ENCODE measurements at regions not wholly inside any gene's neighbourhood (a gene's known extent, or its start where the extent isn't known, plus 50 kb on each side); places are given as distances from the start of the nearest gene placed in this dataset.

- H3K27ac Mint-ChIP-seq, result no peak overlapping the region
- Histone ChIP-seq H3K27me3 (ENCODE audit: control insufficient read depth, insufficient read depth, low read length, poor library complexity, severe bottlenecking) (no peaks in the 10 kb centered on the region), H3K4me1 (ENCODE audit: control insufficient read depth, insufficient read depth, low read length) (peaks cover 4% of the 10 kb centered on the region), H3K9ac (ENCODE audit: extremely low read depth, low read length, poor library complexity, severe bottlenecking) (no peak overlapping the region), H3K9me3 (ENCODE audit: control insufficient read depth, low read length) (no peaks in the 10 kb centered on the region), H3K36me3 (ENCODE audit: control insufficient read depth, insufficient read depth, low read length) (no peaks in the 10 kb centered on the region), H3K4me3 (ENCODE audit: low read length) (no peak overlapping the region), H3K27ac (ENCODE audit: low read depth, low read length) (no peak overlapping the region)
- 94% methylated on average over 1 of the region's 1 CpG; no CpG with 5 or more reads in 1 of the 2 experiments for WGBS, 2 experiments (ENCODE audit: insufficient coverage in 1 of 2, insufficient read length in 1 of 2)
- no peaks in the 10 kb centered on the region for H3K36me3 Mint-ChIP-seq (ENCODE audit: low read depth)
- H3K9me3 Mint-ChIP-seq, result no peaks in the 10 kb centered on the region
- H3K4me3 Mint-ChIP-seq, result no peak overlapping the region
- TF ChIP-seq CTCF (conservative IDR thresholded peaks at IDR 0.05), result no peak
- DNase-seq, result no peak
- peaks cover 2% of the 10 kb centered on the region for H3K27me3 Mint-ChIP-seq (ENCODE audit: insufficient read depth)
- H3K4me1 Mint-ChIP-seq, result peaks cover 10% of the 10 kb centered on the region
Measured at GRCh38 chr3:25113891-25114290, 314.2 kb upstream of the RARB start.

GRCh38 chr3:25114532-25114931 is 313.5 kb upstream of the RARB start:
- peaks cover 4% of the 10 kb centered on the region for H3K4me1 ChIP-seq (ENCODE audit: control insufficient read depth, insufficient read depth, low read length)
- no peak overlapping the region for H3K27ac Mint-ChIP-seq
- no peaks in the 10 kb centered on the region for H3K9me3 ChIP-seq (ENCODE audit: control insufficient read depth, low read length)
- no peak for TF ChIP-seq CTCF (conservative IDR thresholded peaks at IDR 0.05)
- H3K36me3 Mint-ChIP-seq (ENCODE audit: low read depth), result no peaks in the 10 kb centered on the region
- H3K36me3 ChIP-seq (ENCODE audit: control insufficient read depth, insufficient read depth, low read length), result no peaks in the 10 kb centered on the region
- H3K27me3 ChIP-seq (ENCODE audit: control insufficient read depth, insufficient read depth, low read length, poor library complexity, severe bottlenecking), result no peaks in the 10 kb centered on the region
- peaks cover 2% of the 10 kb centered on the region for H3K27me3 Mint-ChIP-seq (ENCODE audit: insufficient read depth)
- H3K27ac ChIP-seq (ENCODE audit: low read depth, low read length), result no peak overlapping the region
- H3K4me1 Mint-ChIP-seq, result peaks cover 9% of the 10 kb centered on the region
- H3K9ac ChIP-seq (ENCODE audit: extremely low read depth, low read length, poor library complexity, severe bottlenecking), result no peak overlapping the region
- WGBS, 2 experiments (ENCODE audit: insufficient coverage in 1 of 2, insufficient read length in 1 of 2), result 93% methylated on average over 2 of the region's 2 CpGs; no CpG with 5 or more reads in 1 of the 2 experiments
- DNase-seq, result no peak
- H3K9me3 Mint-ChIP-seq, result no peaks in the 10 kb centered on the region
- no peak overlapping the region for H3K4me3 ChIP-seq (ENCODE audit: low read length)
- no peak overlapping the region for H3K4me3 Mint-ChIP-seq

- Histone ChIP-seq H3K4me3 (ENCODE audit: low read length) (no peak overlapping the region), H3K27me3 (ENCODE audit: control insufficient read depth, insufficient read depth, low read length, poor library complexity, severe bottlenecking) (no peaks in the 10 kb centered on the region), H3K9me3 (ENCODE audit: control insufficient read depth, low read length) (no peaks in the 10 kb centered on the region), H3K27ac (ENCODE audit: low read depth, low read length) (no peak overlapping the region), H3K9ac (ENCODE audit: extremely low read depth, low read length, poor library complexity, severe bottlenecking) (no peak overlapping the region), H3K4me1 (ENCODE audit: control insufficient read depth, insufficient read depth, low read length) (peaks cover 6% of the 10 kb centered on the region), H3K36me3 (ENCODE audit: control insufficient read depth, insufficient read depth, low read length) (no peaks in the 10 kb centered on the region)
- Mint-ChIP-seq H3K9me3 (no peaks in the 10 kb centered on the region), H3K27me3 (ENCODE audit: insufficient read depth) (peaks cover 2% of the 10 kb centered on the region), H3K4me3 (no peak overlapping the region), H3K27ac (no peak overlapping the region), H3K36me3 (ENCODE audit: low read depth) (no peaks in the 10 kb centered on the region), H3K4me1 (peaks cover 8% of the 10 kb centered on the region)
- TF ChIP-seq CTCF (conservative IDR thresholded peaks at IDR 0.05), result no peak
- 87 to 92% methylated on average over 3 to 4 of the region's 4 CpGs for WGBS, 2 experiments (ENCODE audit: insufficient coverage in 1 of 2, insufficient read length in 1 of 2)
- no peak for DNase-seq
Measured at GRCh38 chr3:25117005-25117593, 311.0 kb upstream of the RARB start.

Measured in endodermal cell (in vitro differentiated cells).